NCI-H69 (cell line): ENCODE measurements at regions not wholly inside any gene's neighbourhood (a gene's known extent, or its start where the extent isn't known, plus 50 kb on each side); places are given as distances from the start of the nearest gene placed in this dataset.

Source experiments
- DNase-seq: peaks from one replicate; lab custom pipeline; 2025; lab: John Stamatoyannopoulos, UW

DNA sequence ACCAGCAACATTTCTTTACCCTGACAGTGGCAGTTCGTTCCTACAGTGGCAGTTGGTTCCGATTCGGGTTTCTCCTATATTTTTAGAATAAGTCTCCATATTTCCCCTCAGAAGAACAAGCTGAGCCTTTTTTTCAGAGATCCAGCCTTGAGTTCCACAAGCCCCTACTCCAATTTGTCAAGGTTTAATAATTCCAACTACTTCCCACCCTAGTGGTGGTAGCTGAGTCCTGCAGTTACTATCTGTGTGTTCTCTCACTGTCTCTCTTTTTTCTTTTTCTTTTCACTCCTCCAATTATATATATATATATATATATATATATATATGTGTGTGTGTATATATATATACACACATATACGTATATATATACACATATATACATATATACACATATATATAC is 1347.3 kb downstream of the PCDH9 start:
- no peak for DNase-seq

DNA sequence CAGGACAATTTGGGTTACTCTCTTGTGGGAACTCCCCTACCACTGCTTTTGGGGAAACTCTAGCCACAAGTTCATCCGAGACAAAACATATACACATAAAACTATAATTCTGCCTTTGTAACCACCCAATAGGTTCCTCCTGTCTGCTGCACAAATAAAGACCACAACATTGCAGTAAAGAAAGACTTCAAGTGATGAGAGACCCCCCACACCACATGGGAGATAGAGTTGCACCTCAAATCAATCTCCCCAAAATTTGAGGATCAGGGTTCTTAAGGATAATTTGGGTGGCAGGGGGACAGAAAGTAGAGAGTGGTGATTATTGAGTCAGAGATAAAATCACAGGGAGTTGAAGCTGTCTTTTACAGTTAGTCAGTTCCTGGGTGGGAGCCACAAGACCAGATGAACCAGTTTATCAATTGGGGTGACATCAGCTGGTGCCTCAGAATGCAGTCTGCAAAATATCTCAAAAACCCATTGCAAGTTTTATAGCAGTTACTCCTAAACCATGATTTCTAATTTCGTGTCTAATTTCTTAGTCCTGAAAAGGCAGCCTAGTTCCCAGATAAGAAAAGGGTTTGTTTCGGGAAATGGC is 1348.5 kb downstream of the PCDH9 start:
- no peak for DNase-seq

DNA sequence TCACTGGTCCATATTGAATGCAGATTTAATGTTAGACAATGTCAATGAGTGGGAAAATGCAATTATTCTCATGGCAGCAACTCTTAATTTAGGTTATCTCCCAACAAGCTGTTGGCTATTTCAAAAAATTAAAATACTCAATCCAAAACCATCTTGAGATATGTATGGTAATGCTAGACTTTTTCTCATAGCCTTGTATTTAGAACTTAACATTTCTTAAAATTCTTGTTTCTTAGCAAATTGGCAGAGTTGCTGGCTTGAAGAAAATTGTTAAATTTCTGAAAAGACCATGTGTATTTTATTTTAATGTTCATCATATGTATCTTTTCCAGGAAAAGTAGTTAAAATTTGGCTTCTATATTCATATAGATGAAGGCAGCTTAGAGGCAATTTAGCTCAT is 1355.1 kb downstream of the PCDH9 start:
- DNase-seq: no peak

DNA sequence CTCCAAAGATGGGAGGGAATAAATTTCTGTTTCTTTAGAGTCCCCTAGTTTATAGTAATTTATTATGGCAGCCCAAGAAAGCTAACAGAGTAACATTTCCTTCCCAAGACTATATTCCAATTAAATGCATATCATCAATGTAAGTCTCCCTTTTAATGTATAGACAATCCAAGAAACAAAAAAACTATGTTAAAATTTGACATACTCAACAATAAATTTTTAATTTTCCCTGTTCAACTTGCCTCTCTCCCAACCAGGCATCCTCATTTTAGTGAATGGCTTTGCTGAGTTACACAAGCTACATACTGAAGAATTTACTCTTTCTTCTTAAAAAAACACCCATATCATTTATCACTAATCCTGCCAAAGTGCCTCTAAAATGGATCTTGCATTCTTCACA is 1357.7 kb downstream of the PCDH9 start:
- DNase-seq: no peak

DNA sequence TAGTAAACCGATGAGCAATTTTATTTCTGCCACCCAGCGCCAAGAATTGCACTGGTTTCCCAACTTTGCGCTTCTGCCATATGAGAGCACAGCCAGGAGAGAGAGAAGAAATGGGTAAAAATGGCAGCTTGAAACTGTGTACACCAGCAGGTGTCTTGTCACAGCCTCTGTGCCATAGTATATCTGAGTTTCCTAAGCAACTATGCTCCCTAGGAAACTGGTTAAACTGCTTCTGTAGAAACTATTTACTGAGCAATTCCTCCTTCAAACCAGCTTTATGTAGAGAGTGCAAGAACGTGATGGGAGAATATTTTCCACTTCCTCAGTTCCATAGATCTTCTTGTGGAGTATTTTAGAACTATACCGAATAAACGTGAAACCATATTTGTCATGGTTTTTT is 1361.3 kb downstream of the PCDH9 start:
- DNase-seq: no peak

DNA sequence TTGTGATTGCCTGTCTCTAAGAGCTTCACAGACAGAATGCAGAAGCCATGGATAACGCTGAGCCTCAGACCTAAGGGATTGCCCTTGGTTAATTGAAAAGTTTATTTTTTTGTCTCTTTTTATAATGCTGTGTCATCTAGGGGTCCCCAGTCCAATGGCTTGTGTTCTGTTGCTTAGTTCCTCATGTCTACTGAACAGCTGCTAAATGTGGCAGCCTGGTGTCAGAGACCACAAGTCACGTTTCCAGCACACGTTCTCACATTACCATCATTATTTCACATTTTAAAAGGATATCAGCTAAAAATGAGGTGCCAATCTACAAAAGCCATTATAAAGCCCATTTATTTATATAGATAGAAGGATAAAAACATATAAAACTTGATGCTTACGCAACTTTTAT is 1362.0 kb downstream of the PCDH9 start:
- DNase-seq: no peak

DNA sequence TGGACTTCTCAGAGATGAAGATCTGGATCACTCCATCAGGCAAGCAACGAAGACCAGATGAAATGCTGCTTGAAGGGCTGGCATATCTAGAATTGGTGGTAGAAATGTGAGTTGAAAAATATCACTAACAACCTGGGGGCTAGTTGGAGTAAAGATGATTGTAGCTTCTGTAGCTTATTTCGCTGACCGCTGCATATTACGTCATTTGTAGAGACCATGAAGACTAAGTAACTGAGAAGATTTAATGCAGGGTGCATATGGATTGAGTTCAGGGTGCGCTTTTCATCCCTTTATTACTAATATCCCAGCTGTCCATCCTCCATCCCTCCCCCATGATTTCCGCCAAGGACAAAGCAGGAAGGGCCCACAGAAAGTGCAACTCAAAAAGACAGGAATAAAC is 1364.0 kb downstream of the PCDH9 start:
- no peak for DNase-seq

DNA sequence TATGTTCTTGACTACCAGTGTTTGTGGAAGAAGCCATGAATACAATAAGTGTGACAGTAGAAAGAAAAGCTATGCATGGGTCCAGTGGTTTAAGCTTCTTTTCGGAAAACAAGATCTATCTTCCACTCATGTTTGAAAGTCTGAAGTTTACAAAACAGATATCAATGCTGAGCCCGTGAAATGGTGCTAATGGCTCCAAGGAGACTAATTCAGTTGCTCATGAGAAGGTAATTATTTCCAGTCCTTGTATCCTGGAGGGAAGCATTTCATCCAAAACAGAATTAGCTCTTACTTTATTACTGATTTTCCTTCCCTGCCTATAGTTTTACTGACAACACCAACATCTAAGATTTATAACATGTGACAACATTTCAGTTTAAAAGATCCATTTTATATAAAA is 1364.9 kb downstream of the PCDH9 start:
- DNase-seq: no peak

DNA sequence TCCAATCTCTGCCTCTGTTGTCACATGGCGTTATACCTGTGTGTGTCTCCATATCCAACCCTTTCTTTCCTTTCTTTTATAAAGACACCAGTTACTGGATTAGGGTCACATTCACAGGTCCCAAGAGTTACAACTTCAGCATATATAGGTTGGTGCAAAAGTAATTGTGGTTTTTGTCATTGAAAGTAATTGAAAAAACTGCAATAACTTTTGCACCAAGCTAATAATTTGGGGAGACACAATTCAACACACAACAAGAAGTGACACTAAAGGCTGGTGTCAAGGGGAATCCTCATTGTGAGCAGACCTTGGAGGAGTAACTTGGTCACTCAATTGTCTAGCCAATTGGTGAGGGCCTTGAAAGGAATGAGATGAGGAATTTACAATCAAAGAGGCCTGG is 1366.1 kb downstream of the PCDH9 start:
- no peak for DNase-seq

DNA sequence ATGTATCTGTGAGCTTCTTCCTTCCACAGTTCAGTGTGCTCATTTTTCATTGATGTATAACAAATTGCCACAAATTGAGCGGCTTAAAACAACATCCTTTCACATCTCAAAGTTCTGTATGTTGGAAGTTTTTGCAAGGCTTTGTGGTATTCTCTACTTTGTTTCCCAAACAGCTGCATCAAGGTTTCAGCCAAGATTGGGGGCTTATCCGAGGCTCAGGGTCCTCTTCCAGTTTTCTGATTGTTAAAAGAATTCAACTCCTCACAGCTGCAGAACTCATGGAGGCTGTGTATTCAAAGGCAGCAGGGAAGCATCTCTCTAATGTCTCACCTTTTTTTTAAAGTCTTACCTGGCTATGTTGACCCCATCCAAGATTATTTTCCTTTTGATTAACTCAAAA is 1369.8 kb downstream of the PCDH9 start:
- no peak for DNase-seq

DNA sequence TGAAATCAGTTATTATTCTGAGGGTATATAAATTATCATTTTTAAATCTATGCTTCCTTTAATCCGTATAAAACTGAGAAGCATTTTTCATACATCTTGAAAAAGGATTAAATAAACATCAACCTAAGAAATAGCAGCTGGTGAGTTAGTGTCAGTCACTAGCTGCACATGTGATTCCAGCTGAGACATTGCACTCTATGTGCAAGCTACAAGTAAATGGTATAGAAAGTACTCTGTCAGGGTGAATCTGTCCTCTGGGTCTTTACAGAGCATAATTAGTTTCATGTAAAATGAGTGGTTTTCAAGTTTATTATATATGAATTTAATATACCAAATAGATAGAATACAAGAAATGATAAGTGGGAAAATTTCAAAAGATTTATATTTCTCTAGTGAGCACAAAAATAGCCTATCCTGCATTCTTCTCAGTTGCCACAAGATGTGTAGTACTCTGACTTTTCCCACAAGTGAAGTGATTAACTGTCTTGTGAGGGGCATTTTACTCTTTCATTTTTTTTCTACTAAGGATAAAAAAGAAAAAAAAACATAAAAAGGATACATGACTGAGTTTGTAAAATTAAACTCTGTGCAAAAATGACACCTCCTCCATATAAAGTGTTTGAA is 1372.1 kb downstream of the PCDH9 start:
- peak; percentile 56 for DNase-seq

DNA sequence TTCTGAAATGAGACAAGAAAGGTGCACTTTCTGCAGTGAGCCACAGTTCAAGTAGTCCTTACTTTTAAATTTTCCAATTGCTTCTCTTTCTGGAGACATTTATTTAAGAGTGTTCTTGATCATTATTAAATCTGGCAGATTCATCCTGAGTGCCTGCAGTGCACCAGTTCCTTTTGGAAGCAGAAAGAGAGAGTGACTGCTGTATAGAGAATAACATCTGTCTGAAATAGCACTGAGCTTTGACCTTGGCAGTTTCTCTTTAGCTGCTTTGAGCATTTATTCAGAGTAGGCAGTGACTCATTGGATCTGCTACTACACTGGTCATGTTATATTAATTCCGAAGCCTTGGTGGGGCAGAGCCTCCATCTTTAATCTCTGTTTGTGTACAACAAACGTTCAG is 1373.7 kb downstream of the PCDH9 start:
- peak; percentile 58 for DNase-seq

DNA sequence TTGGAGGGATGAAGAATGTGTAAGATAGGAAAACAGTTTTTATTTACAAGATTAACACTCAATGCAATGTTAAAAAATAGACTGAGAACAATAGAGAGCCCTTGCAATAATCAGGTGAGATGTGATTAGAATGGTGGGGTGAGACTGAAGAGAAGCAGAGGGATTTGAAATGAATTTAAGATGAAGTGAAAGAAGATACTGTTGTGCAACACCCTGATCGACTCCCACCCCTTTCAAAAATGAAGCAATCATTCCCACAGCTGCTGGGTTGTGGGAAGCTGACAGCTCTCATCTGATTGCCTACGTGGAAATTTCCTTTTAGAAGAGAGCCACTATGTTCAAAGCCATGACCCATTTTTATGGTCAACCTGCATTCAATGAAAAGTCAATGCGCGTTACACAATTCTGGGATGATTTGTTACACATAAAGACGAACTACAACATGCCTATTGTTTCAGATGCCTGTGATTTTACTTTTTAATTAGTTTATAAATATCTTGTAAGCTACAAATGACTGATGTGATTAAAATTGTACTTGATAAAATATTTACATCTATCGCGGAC is 1374.8 kb downstream of the PCDH9 start:
- DNase-seq: peak; percentile 69

DNA sequence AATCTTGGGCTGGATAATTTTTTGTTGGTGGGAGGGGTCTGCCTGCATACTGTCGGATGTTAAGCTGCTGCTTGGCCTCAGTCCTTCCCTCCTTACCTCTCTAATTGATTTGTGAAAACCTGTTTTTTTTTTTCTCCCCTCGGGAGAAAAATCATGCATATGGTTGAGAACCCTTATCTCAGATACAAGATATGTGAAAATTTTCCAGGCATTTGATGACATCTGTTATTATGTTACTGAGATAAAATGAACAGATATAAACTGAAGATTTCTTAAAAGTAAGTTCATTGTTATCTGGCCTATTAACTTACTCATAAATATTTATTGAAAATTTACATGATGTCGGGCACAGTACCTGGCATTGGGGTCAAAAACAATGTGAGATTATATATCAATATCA is 1375.7 kb downstream of the PCDH9 start:
- no peak for DNase-seq

DNA sequence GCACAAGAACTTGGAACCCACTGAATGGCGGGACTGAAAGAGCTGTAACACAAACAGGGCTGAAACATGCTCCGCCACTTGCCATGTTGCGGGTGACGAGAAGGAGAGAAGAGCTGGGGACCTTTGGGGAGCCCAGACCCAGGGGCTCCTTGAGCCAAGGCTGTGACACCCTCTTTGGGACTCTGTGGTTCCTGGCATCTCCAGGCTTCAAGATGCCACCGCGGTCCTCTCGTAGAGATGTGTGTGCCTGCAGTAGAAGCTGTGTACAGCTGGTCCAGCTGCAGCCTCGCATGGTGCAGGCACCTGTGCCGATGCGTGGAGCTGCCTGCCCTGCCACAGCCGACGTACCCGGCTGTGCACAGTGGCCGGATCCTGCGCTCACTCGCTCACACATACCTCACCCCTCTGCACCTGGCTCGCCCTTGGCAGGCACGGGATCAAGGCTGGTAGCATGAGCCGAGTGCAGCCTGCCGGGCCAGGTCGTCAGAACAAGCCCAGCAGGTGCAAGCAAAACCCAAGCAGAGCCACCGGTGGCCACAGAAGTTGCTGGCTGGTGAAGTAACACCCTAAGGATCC is 1385.8 kb downstream of the PCDH9 start:
- no peak for DNase-seq

DNA sequence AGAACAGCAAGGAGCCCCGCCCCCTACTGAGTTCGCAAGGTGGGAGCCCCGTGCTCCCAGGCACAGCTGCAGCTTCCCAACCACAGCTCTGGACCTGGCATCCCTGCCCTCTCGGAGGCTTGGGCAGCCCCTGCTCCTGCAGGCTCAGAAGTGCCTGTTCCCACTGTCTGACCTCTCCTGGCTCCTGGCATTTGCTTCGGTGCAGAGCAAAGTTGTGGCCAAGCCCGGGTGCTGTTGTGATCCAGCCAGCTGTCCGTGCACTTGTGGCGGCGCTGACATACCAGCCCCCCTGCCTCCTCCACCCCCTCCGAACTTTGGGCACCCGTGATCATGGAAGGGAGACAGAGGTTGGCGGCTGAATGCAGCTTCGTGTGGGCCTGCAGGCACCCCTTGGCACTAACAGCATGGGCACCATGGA is 1386.8 kb downstream of the PCDH9 start:
- DNase-seq: no peak

DNA sequence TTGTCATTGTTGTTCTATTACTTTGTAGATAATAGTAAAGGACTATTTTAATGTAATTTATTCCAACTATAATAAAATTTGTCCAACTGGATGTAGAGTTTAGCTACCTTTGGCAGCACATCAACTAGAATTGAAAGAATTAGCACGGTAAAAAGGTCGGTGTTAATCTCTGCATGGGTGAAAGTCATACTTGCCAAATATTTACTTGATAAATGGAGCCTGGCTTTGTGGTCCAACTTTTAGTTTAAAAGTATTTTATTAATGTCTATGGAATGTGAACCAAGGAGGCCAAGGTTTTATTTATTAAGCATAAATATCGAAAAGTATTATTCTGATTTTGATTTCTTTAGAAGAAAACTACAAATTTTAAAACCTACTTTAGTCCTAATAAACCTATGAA is 1389.0 kb downstream of the PCDH9 start:
- no peak for DNase-seq

DNA sequence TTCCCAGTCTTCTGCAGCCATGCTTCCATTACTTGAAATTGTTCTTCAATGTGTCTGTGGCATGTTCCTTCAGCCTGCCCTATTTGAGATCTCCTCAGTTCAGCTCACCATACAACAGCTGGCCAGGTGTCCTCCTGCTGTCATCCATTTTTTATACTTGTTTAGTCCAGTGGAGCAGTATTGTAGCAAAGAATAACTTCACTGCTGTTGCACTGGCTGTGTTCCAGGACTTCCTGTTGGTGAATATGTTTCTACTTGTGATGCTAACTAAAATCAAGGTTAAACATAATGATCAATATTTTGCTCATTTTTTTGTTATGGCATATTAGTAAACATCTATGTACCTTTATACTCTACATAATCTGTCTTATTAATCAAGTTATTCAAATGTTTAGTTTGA is 1394.1 kb downstream of the PCDH9 start:
- peak; percentile 94 for DNase-seq

DNA sequence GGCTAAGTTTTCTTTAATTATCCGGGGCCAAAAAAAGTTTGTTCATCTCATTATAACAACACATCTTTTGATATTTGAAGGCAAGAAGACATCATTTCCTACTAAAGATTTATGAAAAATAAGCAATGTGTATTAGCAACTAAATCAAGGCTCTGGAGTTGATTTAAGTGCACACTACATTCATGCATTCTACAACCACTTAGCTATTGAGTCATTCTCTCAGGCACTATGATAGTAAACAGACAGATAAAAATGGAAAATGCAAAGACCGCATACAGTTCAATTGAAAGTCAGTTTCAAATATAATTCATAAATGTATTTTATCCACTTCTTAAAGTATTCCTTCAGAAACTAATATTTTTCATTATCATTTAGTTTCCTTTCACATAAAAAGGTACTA is 1395.2 kb downstream of the PCDH9 start:
- peak; percentile 31 for DNase-seq

DNA sequence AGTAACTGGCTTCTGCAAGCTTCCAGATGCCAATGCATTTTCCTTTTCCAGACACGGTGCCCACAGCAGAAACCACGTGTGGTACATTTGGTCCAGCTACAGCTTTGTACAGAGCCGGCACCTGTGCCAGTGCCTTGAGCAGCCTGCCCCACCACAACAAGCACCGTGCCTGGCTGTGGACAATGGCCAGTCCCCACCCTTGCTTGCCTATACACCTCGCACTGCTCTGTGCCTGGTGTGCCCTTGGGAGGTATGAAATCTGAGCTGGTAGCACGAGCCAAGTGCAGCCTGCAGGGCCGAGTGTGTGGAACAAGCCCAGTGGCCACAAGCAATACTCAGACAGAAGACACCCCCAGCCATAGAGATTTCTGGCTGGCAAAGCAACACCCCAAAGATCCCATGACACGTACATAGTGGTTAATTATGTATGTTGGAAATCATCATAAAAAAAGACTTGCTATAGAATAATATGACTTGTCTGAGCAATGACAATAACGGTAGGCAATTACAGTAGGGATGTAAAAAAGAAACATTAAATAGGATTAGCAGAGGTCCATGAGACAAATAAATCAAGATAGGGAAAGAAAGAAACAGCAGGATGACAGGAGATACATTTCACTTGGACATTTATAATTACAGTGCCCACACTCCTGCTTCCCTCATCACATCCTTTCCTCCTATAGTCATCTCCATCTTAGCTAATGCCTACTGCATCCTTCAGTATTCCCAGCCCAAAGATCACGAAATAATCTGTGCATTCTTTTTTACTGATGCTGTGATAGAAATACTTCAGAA is 1399.5 kb downstream of the PCDH9 start:
- peak; percentile 96 for DNase-seq

DNA sequence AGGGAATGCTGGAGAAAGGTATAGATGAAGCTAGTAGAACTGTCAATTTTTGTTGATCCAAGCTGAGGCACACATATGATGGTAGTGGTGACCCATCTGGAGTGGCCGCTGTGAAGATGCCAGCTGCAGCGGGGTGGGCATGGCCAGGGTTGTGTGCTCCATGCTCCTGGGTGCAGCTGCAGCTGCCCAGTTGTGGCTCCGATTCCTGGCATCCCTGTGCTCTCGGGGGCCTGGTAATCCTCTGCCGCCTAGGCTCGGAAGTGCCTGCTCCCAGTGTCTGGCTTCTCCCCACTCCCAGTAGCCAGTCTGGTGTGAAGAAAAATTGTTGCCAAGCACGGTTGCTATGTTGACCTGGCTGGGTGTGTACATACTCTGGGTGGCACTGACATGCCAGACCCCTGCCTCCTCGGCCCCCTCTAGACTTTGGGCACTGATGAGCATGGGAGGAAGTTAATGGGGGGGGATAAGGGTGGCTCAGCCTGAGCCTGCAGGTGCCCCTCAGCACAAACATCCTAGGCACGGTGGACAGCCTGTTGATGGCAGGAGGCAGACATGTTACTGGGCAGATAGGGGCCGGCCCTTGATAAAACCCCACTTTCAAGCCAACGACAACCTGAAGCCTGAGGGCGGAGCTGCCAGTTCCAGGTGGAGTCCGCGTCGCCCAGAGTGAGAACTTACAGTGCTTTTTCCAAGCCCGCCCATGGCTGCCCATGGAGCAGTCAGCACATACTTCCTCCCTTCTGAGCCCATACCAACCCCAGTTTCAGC is 1400.7 kb downstream of the PCDH9 start:
- no peak for DNase-seq

DNA sequence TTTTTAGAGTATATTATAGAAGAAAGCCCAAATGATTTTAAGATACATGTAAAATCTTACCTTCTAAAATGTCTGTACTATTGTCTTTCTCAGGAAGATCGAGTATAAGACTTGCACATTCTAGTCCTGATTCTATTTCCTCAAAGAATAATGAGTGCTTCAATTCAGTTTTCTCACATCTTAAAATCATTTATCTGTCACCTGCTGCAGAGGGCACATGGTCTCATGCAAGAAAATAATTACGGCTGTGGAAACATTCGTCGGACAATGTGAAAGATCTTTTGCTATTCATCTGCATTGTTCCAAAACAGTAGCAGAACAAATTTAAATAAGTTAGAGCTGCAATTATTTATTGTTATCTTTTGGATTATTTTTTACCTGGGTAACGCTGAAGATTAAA is 1403.5 kb downstream of the PCDH9 start:
- peak; percentile 86 for DNase-seq
